ENCODE measurements at regions not wholly inside any gene's neighbourhood (a gene's known extent, or its start where the extent isn't known, plus 50 kb on each side); places are given as distances from the start of the nearest gene placed in this dataset.

DNA sequence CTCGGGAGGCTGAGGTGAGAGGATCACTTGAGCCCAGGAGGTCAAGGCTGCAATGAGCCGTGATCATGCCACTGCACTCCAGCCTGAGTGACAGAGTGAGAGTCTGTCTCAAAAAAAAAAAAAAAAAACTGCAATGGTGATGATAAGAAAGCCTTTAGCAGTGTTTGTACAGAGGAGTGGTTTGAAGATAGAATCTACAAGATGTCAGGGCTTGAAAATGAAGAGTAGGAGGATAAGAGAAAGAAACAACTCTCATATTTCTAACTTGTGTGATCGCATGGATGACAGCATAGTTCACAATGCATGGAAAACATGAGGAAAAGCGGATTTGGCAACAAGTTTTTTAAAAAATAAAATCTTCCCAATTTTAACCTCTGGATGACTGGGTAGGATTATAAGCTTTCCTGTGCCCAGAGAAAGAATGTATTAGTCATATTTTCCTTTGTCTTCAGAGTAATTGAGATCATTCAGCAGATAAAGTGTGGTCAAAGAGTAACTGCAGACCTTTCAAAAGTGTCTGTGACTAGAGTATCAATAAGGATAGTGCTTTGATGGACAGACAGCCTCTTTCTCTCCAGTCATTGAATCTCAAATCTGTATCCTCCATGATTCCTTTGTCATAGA, 328.1 kb downstream of the CASP12 start:
- H2BK12ac ChIP-seq (ENCODE audit: low read length), result no peak overlapping the region
- H3K18ac ChIP-seq (ENCODE audit: low read length), result no peak overlapping the region
- DNase-seq (ENCODE audit: low spot score), result no peak
- H2AFZ ChIP-seq (ENCODE audit: low read length), result no peak overlapping the region
- no peak overlapping the region for H3K4ac ChIP-seq (ENCODE audit: low read length)
- H3K79me1 ChIP-seq (ENCODE audit: low read depth, low read length), result no peaks in the 10 kb centered on the region
- no peak overlapping the region for H4K91ac ChIP-seq (ENCODE audit: low read depth, low read length, poor library complexity)
- no peak overlapping the region for H2AK5ac ChIP-seq (ENCODE audit: low read depth, low read length)
- no peaks in the 10 kb centered on the region for H3K27me3 ChIP-seq (ENCODE audit: control insufficient read depth in 3 of 3, insufficient read depth in 3 of 3, low read depth in 1 of 3, low read length in 3 of 3)
- H3K9me3 ChIP-seq (replicated peaks in 1 of 2; ENCODE audit: control insufficient read depth in 2 of 2, insufficient read depth in 1 of 2, low read depth in 1 of 2, low read length in 2 of 2), result peaks cover 0 to 7% of the 10 kb centered on the region in 2 donors
- WGBS, 2 donors (ENCODE audit: extremely low coverage in 2 of 2, insufficient read length in 2 of 2, insufficient replicate concordance in 1 of 2), result no CpG with 5 or more reads among the region's 4 CpGs
- H3K27ac ChIP-seq (replicated peaks; ENCODE audit: low read length), result no peak overlapping the region
- no peak overlapping the region for H2BK5ac ChIP-seq (ENCODE audit: low read length)
- no peak overlapping the region for H3K9ac ChIP-seq (ENCODE audit: low read depth, low read length, poor library complexity)
- no peaks in the 10 kb centered on the region for H3K36me3 ChIP-seq (replicated peaks in 1 of 2; ENCODE audit: control insufficient read depth in 2 of 2, insufficient read depth in 2 of 2, low read length in 2 of 2)
- no peak overlapping the region for H3K4me2 ChIP-seq (ENCODE audit: insufficient read depth, low read length, poor library complexity, severe bottlenecking)
- no peak overlapping the region for H3K23ac ChIP-seq (ENCODE audit: low read depth, low read length, poor library complexity)
- H3K14ac ChIP-seq (ENCODE audit: low read length), result no peak overlapping the region
- no peak overlapping the region for H2BK120ac ChIP-seq (ENCODE audit: low read depth, low read length)
- no peak overlapping the region for H4K8ac ChIP-seq (ENCODE audit: low read depth, low read length)
- peaks cover 0 to 12% of the 10 kb centered on the region in 2 donors for H3K4me1 ChIP-seq (ENCODE audit: control insufficient read depth in 2 of 2, insufficient read depth in 1 of 2, low read depth in 1 of 2, low read length in 2 of 2)
- no peak overlapping the region for H2BK15ac ChIP-seq (ENCODE audit: low read length)
- no peak overlapping the region for H3K4me3 ChIP-seq (ENCODE audit: low read length in 2 of 2)

DNA sequence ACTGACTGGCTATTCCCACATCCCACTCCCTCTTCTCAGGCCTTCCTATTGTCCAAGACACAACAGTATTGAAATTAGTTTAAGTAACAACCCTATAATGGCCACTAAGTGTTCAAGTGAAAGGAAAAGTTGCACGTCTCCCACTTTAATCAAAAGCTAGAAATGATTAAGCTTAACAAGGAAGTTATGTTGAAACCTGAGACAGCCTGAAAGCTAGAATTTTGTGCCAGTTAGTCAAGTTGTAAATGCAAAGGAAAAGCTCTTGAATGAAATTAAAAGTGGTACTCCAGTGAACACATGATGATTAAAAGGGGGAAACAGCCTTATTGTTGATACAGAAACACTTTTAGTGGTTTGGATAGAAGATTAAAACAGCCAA, 332.7 kb downstream of the CASP12 start:
- DNase-seq (ENCODE audit: low spot score), result no peak
- no peaks in the 10 kb centered on the region for H3K79me1 ChIP-seq (ENCODE audit: low read depth, low read length)
- H2AFZ ChIP-seq (ENCODE audit: low read length), result no peak overlapping the region
- no peak overlapping the region for H3K23ac ChIP-seq (ENCODE audit: low read depth, low read length, poor library complexity)
- peaks cover 0 to 7% of the 10 kb centered on the region in 2 donors for H3K9me3 ChIP-seq (replicated peaks in 1 of 2; ENCODE audit: control insufficient read depth in 2 of 2, insufficient read depth in 1 of 2, low read depth in 1 of 2, low read length in 2 of 2)
- H3K36me3 ChIP-seq (replicated peaks in 1 of 2; ENCODE audit: control insufficient read depth in 2 of 2, insufficient read depth in 2 of 2, low read length in 2 of 2), result no peaks in the 10 kb centered on the region
- no peak overlapping the region for H2BK120ac ChIP-seq (ENCODE audit: low read depth, low read length)
- H2BK5ac ChIP-seq (ENCODE audit: low read length), result no peak overlapping the region
- H4K8ac ChIP-seq (ENCODE audit: low read depth, low read length), result no peak overlapping the region
- H3K27ac ChIP-seq (replicated peaks; ENCODE audit: low read length), result no peak overlapping the region
- no peak overlapping the region for H3K4me2 ChIP-seq (ENCODE audit: insufficient read depth, low read length, poor library complexity, severe bottlenecking)
- no peak overlapping the region for H2BK12ac ChIP-seq (ENCODE audit: low read length)
- H3K4me1 ChIP-seq (ENCODE audit: control insufficient read depth in 2 of 2, insufficient read depth in 1 of 2, low read depth in 1 of 2, low read length in 2 of 2), result peaks cover 0 to 5% of the 10 kb centered on the region in 2 donors
- no peak overlapping the region for H3K18ac ChIP-seq (ENCODE audit: low read length)
- no peak overlapping the region for H4K91ac ChIP-seq (ENCODE audit: low read depth, low read length, poor library complexity)
- H3K4ac ChIP-seq (ENCODE audit: low read length), result no peak overlapping the region
- no CpG with 5 or more reads among the region's 1 CpG for WGBS, 2 donors (ENCODE audit: extremely low coverage in 2 of 2, insufficient read length in 2 of 2, insufficient replicate concordance in 1 of 2)
- H2BK15ac ChIP-seq (ENCODE audit: low read length), result no peak overlapping the region
- no peak overlapping the region for H3K9ac ChIP-seq (ENCODE audit: low read depth, low read length, poor library complexity)
- H3K27me3 ChIP-seq (ENCODE audit: control insufficient read depth in 3 of 3, insufficient read depth in 3 of 3, low read depth in 1 of 3, low read length in 3 of 3), result no peaks in the 10 kb centered on the region
- H2AK5ac ChIP-seq (ENCODE audit: low read depth, low read length), result no peak overlapping the region
- no peak overlapping the region for H3K4me3 ChIP-seq (ENCODE audit: low read length in 2 of 2)
- no peak overlapping the region for H3K14ac ChIP-seq (ENCODE audit: low read length)

DNA sequence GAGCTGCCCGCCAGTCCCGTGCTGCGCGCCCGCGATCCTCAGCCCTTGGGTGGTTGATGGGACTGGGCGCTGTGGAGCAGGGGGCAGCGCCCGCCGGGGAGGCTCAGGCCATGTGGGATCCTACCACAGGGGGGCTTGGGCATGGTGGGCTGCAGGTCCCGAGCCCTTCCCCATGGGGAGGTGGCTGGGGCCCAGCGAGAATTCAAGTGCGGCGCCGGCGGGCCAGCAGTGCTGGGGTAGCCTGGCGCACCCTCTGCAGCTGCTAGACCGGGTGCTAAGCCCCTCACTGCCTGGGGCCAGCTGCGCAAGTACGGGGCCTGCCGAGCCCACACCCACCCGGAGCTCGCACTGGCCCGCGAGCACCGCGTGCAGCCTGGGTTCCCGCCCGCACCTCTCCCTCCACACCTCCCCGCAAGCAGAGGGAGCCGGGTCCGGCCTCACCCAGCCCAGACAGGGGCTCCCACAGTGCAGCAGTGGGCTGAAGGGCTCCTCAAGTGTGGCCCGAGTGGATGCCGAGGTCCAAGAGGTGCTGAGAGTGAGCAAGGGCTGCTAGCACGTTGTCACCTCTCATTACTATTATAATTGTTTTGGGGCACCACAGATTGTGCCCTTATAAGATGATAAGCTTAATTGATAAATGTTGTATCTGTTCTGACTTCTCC, 333.2 kb downstream of the CASP12 start:
- H3K4me2 ChIP-seq (ENCODE audit: insufficient read depth, low read length, poor library complexity, severe bottlenecking), result no peak overlapping the region
- no peak overlapping the region for H2AK5ac ChIP-seq (ENCODE audit: low read depth, low read length)
- no peak overlapping the region for H2BK12ac ChIP-seq (ENCODE audit: low read length)
- no peaks in the 10 kb centered on the region for H3K27me3 ChIP-seq (ENCODE audit: control insufficient read depth in 3 of 3, insufficient read depth in 3 of 3, low read depth in 1 of 3, low read length in 3 of 3)
- H3K79me1 ChIP-seq (ENCODE audit: low read depth, low read length), result no peaks in the 10 kb centered on the region
- H3K23ac ChIP-seq (ENCODE audit: low read depth, low read length, poor library complexity), result no peak overlapping the region
- no peaks in the 10 kb centered on the region for H3K36me3 ChIP-seq (replicated peaks in 1 of 2; ENCODE audit: control insufficient read depth in 2 of 2, insufficient read depth in 2 of 2, low read length in 2 of 2)
- no peak for DNase-seq (ENCODE audit: low spot score)
- H2BK15ac ChIP-seq (ENCODE audit: low read length), result no peak overlapping the region
- H4K91ac ChIP-seq (ENCODE audit: low read depth, low read length, poor library complexity), result no peak overlapping the region
- H3K14ac ChIP-seq (ENCODE audit: low read length), result peak overlapping the region; percentile 21
- no peak overlapping the region for H2BK120ac ChIP-seq (ENCODE audit: low read depth, low read length)
- H3K18ac ChIP-seq (ENCODE audit: low read length), result no peak overlapping the region
- H3K9ac ChIP-seq (ENCODE audit: low read depth, low read length, poor library complexity), result no peak overlapping the region
- H2BK5ac ChIP-seq (ENCODE audit: low read length), result no peak overlapping the region
- H3K4ac ChIP-seq (ENCODE audit: low read length), result no peak overlapping the region
- H3K4me3 ChIP-seq (ENCODE audit: low read length in 2 of 2), result no peak overlapping the region
- WGBS, 2 donors (ENCODE audit: extremely low coverage in 2 of 2, insufficient read length in 2 of 2, insufficient replicate concordance in 1 of 2), result no CpG with 5 or more reads among the region's 35 CpGs
- H3K9me3 ChIP-seq (replicated peaks in 1 of 2; ENCODE audit: control insufficient read depth in 2 of 2, insufficient read depth in 1 of 2, low read depth in 1 of 2, low read length in 2 of 2), result peaks cover 0 to 7% of the 10 kb centered on the region in 2 donors
- H4K8ac ChIP-seq (ENCODE audit: low read depth, low read length), result no peak overlapping the region
- peaks cover 0 to 2% of the 10 kb centered on the region in 2 donors for H3K4me1 ChIP-seq (ENCODE audit: control insufficient read depth in 2 of 2, insufficient read depth in 1 of 2, low read depth in 1 of 2, low read length in 2 of 2)
- H3K27ac ChIP-seq (replicated peaks; ENCODE audit: low read length), result no peak overlapping the region
- H2AFZ ChIP-seq (ENCODE audit: low read length), result no peak overlapping the region

DNA sequence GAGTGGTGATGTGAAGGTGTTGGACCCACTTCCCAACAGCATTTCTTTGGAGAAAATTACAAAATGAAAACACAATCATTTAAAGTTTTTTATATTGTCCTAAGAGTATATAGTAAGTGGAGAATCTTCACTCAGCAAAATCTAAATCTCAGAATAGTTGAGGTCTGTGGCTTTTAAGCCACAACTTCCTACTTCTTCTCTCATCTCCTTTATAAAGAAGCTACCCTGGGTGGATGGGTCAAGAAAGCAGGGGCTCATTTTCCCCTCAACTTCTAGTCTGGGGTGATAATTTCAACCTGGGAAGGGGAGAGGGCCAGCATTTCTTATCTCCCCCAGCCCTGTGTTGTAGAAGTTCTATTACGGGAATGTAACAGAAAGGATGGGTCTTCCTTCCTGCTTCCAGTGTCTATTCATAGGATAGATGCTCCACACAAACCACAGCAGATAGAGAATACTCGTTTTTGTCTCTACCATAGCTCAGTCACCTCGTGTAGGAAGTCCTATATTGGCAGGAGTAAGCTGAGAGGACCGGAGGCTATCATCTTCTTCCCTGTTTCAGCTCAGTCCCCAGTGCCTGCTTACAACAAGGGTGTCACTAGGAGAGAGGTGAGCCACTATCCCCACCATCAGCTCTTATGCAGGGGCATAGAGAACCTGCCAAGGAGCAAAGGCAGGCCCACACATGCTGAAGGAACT, 341.5 kb downstream of the CASP12 start:
- H3K27ac ChIP-seq (replicated peaks; ENCODE audit: low read length), result no peak overlapping the region
- no peak overlapping the region for H3K23ac ChIP-seq (ENCODE audit: low read depth, low read length, poor library complexity)
- H4K91ac ChIP-seq (ENCODE audit: low read depth, low read length, poor library complexity), result no peak overlapping the region
- H2BK12ac ChIP-seq (ENCODE audit: low read length), result no peak overlapping the region
- H3K18ac ChIP-seq (ENCODE audit: low read length), result no peak overlapping the region
- no peak for DNase-seq (ENCODE audit: low spot score)
- H2BK15ac ChIP-seq (ENCODE audit: low read length), result no peak overlapping the region
- H2AK5ac ChIP-seq (ENCODE audit: low read depth, low read length), result no peak overlapping the region
- H3K36me3 ChIP-seq (replicated peaks in 1 of 2; ENCODE audit: control insufficient read depth in 2 of 2, insufficient read depth in 2 of 2, low read length in 2 of 2), result no peaks in the 10 kb centered on the region
- H3K4me2 ChIP-seq (ENCODE audit: insufficient read depth, low read length, poor library complexity, severe bottlenecking), result no peak overlapping the region
- H3K4me3 ChIP-seq (ENCODE audit: low read length in 2 of 2), result no peak overlapping the region
- H2BK120ac ChIP-seq (ENCODE audit: low read depth, low read length), result no peak overlapping the region
- H3K14ac ChIP-seq (ENCODE audit: low read length), result no peak overlapping the region
- no peaks in the 10 kb centered on the region for H3K27me3 ChIP-seq (ENCODE audit: control insufficient read depth in 3 of 3, insufficient read depth in 3 of 3, low read depth in 1 of 3, low read length in 3 of 3)
- no peaks in the 10 kb centered on the region for H3K9me3 ChIP-seq (replicated peaks in 1 of 2; ENCODE audit: control insufficient read depth in 2 of 2, insufficient read depth in 1 of 2, low read depth in 1 of 2, low read length in 2 of 2)
- no CpG with 5 or more reads among the region's 4 CpGs for WGBS, 2 donors (ENCODE audit: extremely low coverage in 2 of 2, insufficient read length in 2 of 2, insufficient replicate concordance in 1 of 2)
- H3K4ac ChIP-seq (ENCODE audit: low read length), result no peak overlapping the region
- no peak overlapping the region for H4K8ac ChIP-seq (ENCODE audit: low read depth, low read length)
- H3K79me1 ChIP-seq (ENCODE audit: low read depth, low read length), result no peaks in the 10 kb centered on the region
- H3K9ac ChIP-seq (ENCODE audit: low read depth, low read length, poor library complexity), result no peak overlapping the region
- no peak overlapping the region for H2AFZ ChIP-seq (ENCODE audit: low read length)
- H3K4me1 ChIP-seq (ENCODE audit: control insufficient read depth in 2 of 2, insufficient read depth in 1 of 2, low read depth in 1 of 2, low read length in 2 of 2), result peaks cover 0 to 2% of the 10 kb centered on the region in 2 donors
- no peak overlapping the region for H2BK5ac ChIP-seq (ENCODE audit: low read length)

All from neuronal stem cell (in vitro differentiated cells).